ENCODE measurements at regions not wholly inside any gene's neighbourhood (a gene's known extent, or its start where the extent isn't known, plus 50 kb on each side); places are given as distances from the start of the nearest gene placed in this dataset.

- DNase-seq (ENCODE audit: low read depth in 2 of 3, low spot score in 2 of 3): no peak
Measured at GRCh38 chr1:201764579-201764978, 64.4 kb upstream of the IPO9 start.

GRCh38 chr1:201766131-201766866, 62.7 kb upstream of the IPO9 start:
- DNase-seq (ENCODE audit: low read depth in 2 of 3, low spot score in 2 of 3): no peak

- DNase-seq (ENCODE audit: low read depth in 2 of 3, low spot score in 2 of 3): no peak
Measured at GRCh38 chr1:201767339-201767738, 61.6 kb upstream of the IPO9 start.

- no peak for DNase-seq (ENCODE audit: low read depth in 2 of 3, low spot score in 2 of 3)
Measured at GRCh38 chr1:201769072-201769471, 59.9 kb upstream of the IPO9 start.

GRCh38 chr1:201769966-201770365, 59.0 kb upstream of the IPO9 start:
- no peak for DNase-seq (ENCODE audit: low read depth in 2 of 3, low spot score in 2 of 3)

GRCh38 chr1:201771466-201771865, 57.5 kb upstream of the IPO9 start:
- no peak for DNase-seq (ENCODE audit: low read depth in 2 of 3, low spot score in 2 of 3)

GRCh38 chr1:201772178-201772577, 56.8 kb upstream of the IPO9 start:
- DNase-seq (ENCODE audit: low read depth in 2 of 3, low spot score in 2 of 3): no peak

GRCh38 chr1:201773764-201774163, 55.2 kb upstream of the IPO9 start:
- no peak for DNase-seq (ENCODE audit: low read depth in 2 of 3, low spot score in 2 of 3)

- no peak for DNase-seq (ENCODE audit: low read depth in 2 of 3, low spot score in 2 of 3)
Measured at GRCh38 chr1:201774224-201774982, 54.6 kb upstream of the IPO9 start.

- DNase-seq (ENCODE audit: low read depth in 2 of 3, low spot score in 2 of 3): no peak
Measured at GRCh38 chr1:201774983-201775344, 54.0 kb upstream of the IPO9 start.

GRCh38 chr1:201775380-201775779, 53.6 kb upstream of the IPO9 start:
- no peak for DNase-seq (ENCODE audit: low read depth in 2 of 3, low spot score in 2 of 3)

GRCh38 chr1:201778279-201779065, 50.5 kb upstream of the IPO9 start:
- DNase-seq (ENCODE audit: low read depth in 2 of 3, low spot score in 2 of 3): no peak
